ENCODE measurements at regions not wholly inside any gene's neighbourhood (a gene's known extent, or its start where the extent isn't known, plus 50 kb on each side); places are given as distances from the start of the nearest gene placed in this dataset.

GRCh38 chr1:194338241-194338948 lies 1152.0 kb upstream of the B3GALT2 start:
- no peaks in the 10 kb centered on the region for H3K9me3 ChIP-seq (ENCODE audit: insufficient read depth, low read depth, low read length)
- no CpG with 5 or more reads among the region's 1 CpG for WGBS (ENCODE audit: extremely low coverage, insufficient coverage, insufficient read length)
- H3K9ac ChIP-seq (ENCODE audit: low read length) = no peak overlapping the region
- no peak for DNase-seq
- H3K27ac ChIP-seq (ENCODE audit: low read depth, low read length) = no peak overlapping the region
- H2BK120ac ChIP-seq (ENCODE audit: insufficient read depth, low read length, poor library complexity) = no peak overlapping the region
- H3K4me2 ChIP-seq (ENCODE audit: low read length) = no peak overlapping the region
- no peak overlapping the region for H4K91ac ChIP-seq (ENCODE audit: low read depth, low read length)
- no peak overlapping the region for H3K23ac ChIP-seq (ENCODE audit: low read length)
- H3K27me3 ChIP-seq (ENCODE audit: insufficient read depth, low read length) = no peaks in the 10 kb centered on the region
- H3K4me1 ChIP-seq (ENCODE audit: control insufficient read depth in 1 of 2, insufficient read depth in 2 of 2, low read length in 2 of 2) = no peaks in the 10 kb centered on the region
- no peaks in the 10 kb centered on the region for H3K36me3 ChIP-seq (ENCODE audit: control insufficient read depth in 1 of 2, insufficient read depth in 2 of 2, low read length in 2 of 2)
- H2BK5ac ChIP-seq (ENCODE audit: low read depth, low read length, poor library complexity) = no peak overlapping the region
- no peak overlapping the region for H3K18ac ChIP-seq (ENCODE audit: low read length)
- no peak overlapping the region for H3K14ac ChIP-seq (ENCODE audit: low read length)
- no peak overlapping the region for H2BK12ac ChIP-seq (ENCODE audit: low read length)
- H3K79me1 ChIP-seq (ENCODE audit: low read length) = no peaks in the 10 kb centered on the region
- no peak overlapping the region for H3K4me3 ChIP-seq (ENCODE audit: low read depth, low read length)
- H2AK5ac ChIP-seq (ENCODE audit: low read length) = no peak overlapping the region
- H4K8ac ChIP-seq (ENCODE audit: low read depth, low read length) = no peak overlapping the region
- H3K79me2 ChIP-seq (ENCODE audit: control insufficient read depth, insufficient read depth, low read length, poor library complexity) = no peaks in the 10 kb centered on the region
- H3K4ac ChIP-seq (ENCODE audit: low read depth, low read length) = no peak overlapping the region
- H4K12ac ChIP-seq (ENCODE audit: low read depth, low read length) = no peak overlapping the region
- no peak overlapping the region for H2AFZ ChIP-seq (ENCODE audit: insufficient read depth, low read length, poor library complexity)

- H3K23ac ChIP-seq (ENCODE audit: low read length) = no peak overlapping the region
- H3K14ac ChIP-seq (ENCODE audit: low read length) = no peak overlapping the region
- DNase-seq = no peak
- H3K27ac ChIP-seq (ENCODE audit: low read depth, low read length) = no peak overlapping the region
- no peaks in the 10 kb centered on the region for H3K79me2 ChIP-seq (ENCODE audit: control insufficient read depth, insufficient read depth, low read length, poor library complexity)
- H3K4me3 ChIP-seq (ENCODE audit: low read depth, low read length) = no peak overlapping the region
- H4K8ac ChIP-seq (ENCODE audit: low read depth, low read length) = no peak overlapping the region
- no peak overlapping the region for H3K18ac ChIP-seq (ENCODE audit: low read length)
- no peak overlapping the region for H4K91ac ChIP-seq (ENCODE audit: low read depth, low read length)
- no peaks in the 10 kb centered on the region for H3K4me1 ChIP-seq (ENCODE audit: control insufficient read depth in 1 of 2, insufficient read depth in 2 of 2, low read length in 2 of 2)
- WGBS (ENCODE audit: extremely low coverage, insufficient coverage, insufficient read length) = no CpG with 5 or more reads among the region's 3 CpGs
- H2BK12ac ChIP-seq (ENCODE audit: low read length) = no peak overlapping the region
- H3K9me3 ChIP-seq (ENCODE audit: insufficient read depth, low read depth, low read length) = no peaks in the 10 kb centered on the region
- no peaks in the 10 kb centered on the region for H3K27me3 ChIP-seq (ENCODE audit: insufficient read depth, low read length)
- H3K4me2 ChIP-seq (ENCODE audit: low read length) = no peak overlapping the region
- H2BK5ac ChIP-seq (ENCODE audit: low read depth, low read length, poor library complexity) = no peak overlapping the region
- H2AFZ ChIP-seq (ENCODE audit: insufficient read depth, low read length, poor library complexity) = no peak overlapping the region
- H3K4ac ChIP-seq (ENCODE audit: low read depth, low read length) = no peak overlapping the region
- no peaks in the 10 kb centered on the region for H3K79me1 ChIP-seq (ENCODE audit: low read length)
- no peak overlapping the region for H3K9ac ChIP-seq (ENCODE audit: low read length)
- H4K12ac ChIP-seq (ENCODE audit: low read depth, low read length) = no peak overlapping the region
- H3K36me3 ChIP-seq (ENCODE audit: control insufficient read depth in 1 of 2, insufficient read depth in 2 of 2, low read length in 2 of 2) = no peaks in the 10 kb centered on the region
- H2AK5ac ChIP-seq (ENCODE audit: low read length) = no peak overlapping the region
- H2BK120ac ChIP-seq (ENCODE audit: insufficient read depth, low read length, poor library complexity) = no peak overlapping the region
Observed at GRCh38 chr1:194333240-194333639, 1146.8 kb upstream of the B3GALT2 start.

- no peak overlapping the region for H3K4me2 ChIP-seq (ENCODE audit: low read length)
- H3K4me3 ChIP-seq (ENCODE audit: low read depth, low read length) = no peak overlapping the region
- no peaks in the 10 kb centered on the region for H3K4me1 ChIP-seq (ENCODE audit: control insufficient read depth in 1 of 2, insufficient read depth in 2 of 2, low read length in 2 of 2)
- H3K18ac ChIP-seq (ENCODE audit: low read length) = no peak overlapping the region
- DNase-seq = no peak
- no peak overlapping the region for H2BK120ac ChIP-seq (ENCODE audit: insufficient read depth, low read length, poor library complexity)
- no peak overlapping the region for H4K91ac ChIP-seq (ENCODE audit: low read depth, low read length)
- no peak overlapping the region for H3K14ac ChIP-seq (ENCODE audit: low read length)
- no peaks in the 10 kb centered on the region for H3K27me3 ChIP-seq (ENCODE audit: insufficient read depth, low read length)
- H3K23ac ChIP-seq (ENCODE audit: low read length) = no peak overlapping the region
- H2BK12ac ChIP-seq (ENCODE audit: low read length) = no peak overlapping the region
- no peaks in the 10 kb centered on the region for H3K79me1 ChIP-seq (ENCODE audit: low read length)
- no peaks in the 10 kb centered on the region for H3K9me3 ChIP-seq (ENCODE audit: insufficient read depth, low read depth, low read length)
- H4K12ac ChIP-seq (ENCODE audit: low read depth, low read length) = no peak overlapping the region
- H3K4ac ChIP-seq (ENCODE audit: low read depth, low read length) = no peak overlapping the region
- H2AK5ac ChIP-seq (ENCODE audit: low read length) = no peak overlapping the region
- no peak overlapping the region for H2BK5ac ChIP-seq (ENCODE audit: low read depth, low read length, poor library complexity)
- H3K79me2 ChIP-seq (ENCODE audit: control insufficient read depth, insufficient read depth, low read length, poor library complexity) = no peaks in the 10 kb centered on the region
- WGBS (ENCODE audit: extremely low coverage, insufficient coverage, insufficient read length) = no CpG with 5 or more reads among the region's 2 CpGs
- H4K8ac ChIP-seq (ENCODE audit: low read depth, low read length) = no peak overlapping the region
- H3K9ac ChIP-seq (ENCODE audit: low read length) = no peak overlapping the region
- no peak overlapping the region for H3K27ac ChIP-seq (ENCODE audit: low read depth, low read length)
- H3K36me3 ChIP-seq (ENCODE audit: control insufficient read depth in 1 of 2, insufficient read depth in 2 of 2, low read length in 2 of 2) = no peaks in the 10 kb centered on the region
- H2AFZ ChIP-seq (ENCODE audit: insufficient read depth, low read length, poor library complexity) = no peak overlapping the region
Observed at GRCh38 chr1:194331758-194332157, 1145.3 kb upstream of the B3GALT2 start.

- H2BK5ac ChIP-seq (ENCODE audit: low read depth, low read length, poor library complexity) = no peak overlapping the region
- H4K12ac ChIP-seq (ENCODE audit: low read depth, low read length) = no peak overlapping the region
- WGBS (ENCODE audit: extremely low coverage, insufficient coverage, insufficient read length) = no CpG with 5 or more reads among the region's 4 CpGs
- H3K27ac ChIP-seq (ENCODE audit: low read depth, low read length) = no peak overlapping the region
- H2BK120ac ChIP-seq (ENCODE audit: insufficient read depth, low read length, poor library complexity) = no peak overlapping the region
- no peak overlapping the region for H3K4me2 ChIP-seq (ENCODE audit: low read length)
- H2AK5ac ChIP-seq (ENCODE audit: low read length) = no peak overlapping the region
- H2BK12ac ChIP-seq (ENCODE audit: low read length) = no peak overlapping the region
- H3K9ac ChIP-seq (ENCODE audit: low read length) = no peak overlapping the region
- H3K4ac ChIP-seq (ENCODE audit: low read depth, low read length) = no peak overlapping the region
- no peak overlapping the region for H3K18ac ChIP-seq (ENCODE audit: low read length)
- no peak overlapping the region for H4K8ac ChIP-seq (ENCODE audit: low read depth, low read length)
- H3K4me1 ChIP-seq (ENCODE audit: control insufficient read depth in 1 of 2, insufficient read depth in 2 of 2, low read length in 2 of 2) = no peaks in the 10 kb centered on the region
- no peaks in the 10 kb centered on the region for H3K36me3 ChIP-seq (ENCODE audit: control insufficient read depth in 1 of 2, insufficient read depth in 2 of 2, low read length in 2 of 2)
- H4K91ac ChIP-seq (ENCODE audit: low read depth, low read length) = no peak overlapping the region
- H3K79me1 ChIP-seq (ENCODE audit: low read length) = no peaks in the 10 kb centered on the region
- no peak overlapping the region for H3K4me3 ChIP-seq (ENCODE audit: low read depth, low read length)
- no peaks in the 10 kb centered on the region for H3K9me3 ChIP-seq (ENCODE audit: insufficient read depth, low read depth, low read length)
- H3K23ac ChIP-seq (ENCODE audit: low read length) = no peak overlapping the region
- no peak overlapping the region for H3K14ac ChIP-seq (ENCODE audit: low read length)
- no peaks in the 10 kb centered on the region for H3K27me3 ChIP-seq (ENCODE audit: insufficient read depth, low read length)
- no peaks in the 10 kb centered on the region for H3K79me2 ChIP-seq (ENCODE audit: control insufficient read depth, insufficient read depth, low read length, poor library complexity)
- H2AFZ ChIP-seq (ENCODE audit: insufficient read depth, low read length, poor library complexity) = no peak overlapping the region
- DNase-seq = no peak
Observed at GRCh38 chr1:194322751-194323150, 1136.3 kb upstream of the B3GALT2 start.
